Neural crest cell (in vitro differentiated cells): ENCODE measurements at regions not wholly inside any gene's neighbourhood (a gene's known extent, or its start where the extent isn't known, plus 50 kb on each side); places are given as distances from the start of the nearest gene placed in this dataset.

Source experiments
- DNase-seq: peaks from one replicate; pipeline ENCODE4 v3.0.0; 2021; ENCODE audit warnings: low read depth, mixed read lengths, low spot score
- H3K27ac Mint-ChIP-seq: one replicate; pipeline ENCODE4 v1.8.0; 2021; ENCODE audit warnings: mild to moderate bottlenecking, mixed read lengths; ENCODE audit not compliant: unreplicated experiment
- H3K27me3 Mint-ChIP-seq: 2 replicates; pipeline ENCODE4 v1.8.0; 2021; ENCODE audit warnings: low read depth, mild to moderate bottlenecking, mixed read lengths
- H3K36me3 Mint-ChIP-seq: 2 replicates; pipeline ENCODE4 v1.8.0; 2021; ENCODE audit warnings: low read depth, mild to moderate bottlenecking, mixed read lengths
- H3K4me1 Mint-ChIP-seq: 2 replicates; pipeline ENCODE4 v1.8.0; 2021; ENCODE audit warnings: mixed read lengths
- H3K4me3 Mint-ChIP-seq: one replicate; pipeline ENCODE4 v1.8.0; 2021; ENCODE audit warnings: mild to moderate bottlenecking, mixed read lengths
- H3K9me3 Mint-ChIP-seq: 2 replicates; pipeline ENCODE4 v1.8.0; 2021; ENCODE audit warnings: mixed read lengths
- CTCF ChIP-seq: fragments of 200-600 bp; sonication (generic); conservative IDR thresholded peaks from 2 replicates; pipeline ENCODE4 v1.5.0; 2021; ENCODE audit warnings: antibody characterized with exemption, mild to moderate bottlenecking

- no peaks in the 10 kb centered on the region for H3K4me1 Mint-ChIP-seq
- H3K36me3 Mint-ChIP-seq, result no peaks in the 10 kb centered on the region
- peaks cover 3% of the 10 kb centered on the region for H3K9me3 Mint-ChIP-seq
- H3K27ac Mint-ChIP-seq, result no peak overlapping the region
- H3K4me3 Mint-ChIP-seq, result no peak overlapping the region
- no peak for DNase-seq
- no peaks in the 10 kb centered on the region for H3K27me3 Mint-ChIP-seq
- no peak for TF ChIP-seq CTCF
These were observed 299.1 kb downstream of the BCHE start for GRCh38 chr3:165538166-165538565.

- no peaks in the 10 kb centered on the region for H3K36me3 Mint-ChIP-seq
- no peak overlapping the region for H3K27ac Mint-ChIP-seq
- TF ChIP-seq CTCF, result no peak
- H3K4me3 Mint-ChIP-seq, result no peak overlapping the region
- DNase-seq, result no peak
- H3K9me3 Mint-ChIP-seq, result peaks cover 15% of the 10 kb centered on the region
- H3K27me3 Mint-ChIP-seq, result no peaks in the 10 kb centered on the region
- no peaks in the 10 kb centered on the region for H3K4me1 Mint-ChIP-seq
These were observed 304.4 kb downstream of the BCHE start for GRCh38 chr3:165532851-165533250.

- no peaks in the 10 kb centered on the region for H3K4me1 Mint-ChIP-seq
- H3K36me3 Mint-ChIP-seq, result no peaks in the 10 kb centered on the region
- H3K9me3 Mint-ChIP-seq, result peaks cover 15% of the 10 kb centered on the region
- no peak overlapping the region for H3K4me3 Mint-ChIP-seq
- H3K27ac Mint-ChIP-seq, result no peak overlapping the region
- no peak for TF ChIP-seq CTCF
- no peaks in the 10 kb centered on the region for H3K27me3 Mint-ChIP-seq
- no peak for DNase-seq
These were observed 307.8 kb downstream of the BCHE start for GRCh38 chr3:165529451-165529850.

- no peak overlapping the region for H3K4me3 Mint-ChIP-seq
- no peaks in the 10 kb centered on the region for H3K27me3 Mint-ChIP-seq
- H3K27ac Mint-ChIP-seq, result no peak overlapping the region
- DNase-seq, result no peak
- no peaks in the 10 kb centered on the region for H3K4me1 Mint-ChIP-seq
- no peak for TF ChIP-seq CTCF
- no peaks in the 10 kb centered on the region for H3K36me3 Mint-ChIP-seq
- H3K9me3 Mint-ChIP-seq, result peaks cover 11% of the 10 kb centered on the region
These were observed 310.9 kb downstream of the BCHE start for GRCh38 chr3:165526367-165526766.

GRCh38 chr3:165523801-165524200 is 313.4 kb downstream of the BCHE start:
- H3K4me1 Mint-ChIP-seq, result no peaks in the 10 kb centered on the region
- no peaks in the 10 kb centered on the region for H3K9me3 Mint-ChIP-seq
- no peak for DNase-seq
- TF ChIP-seq CTCF, result no peak
- no peak overlapping the region for H3K27ac Mint-ChIP-seq
- H3K36me3 Mint-ChIP-seq, result no peaks in the 10 kb centered on the region
- no peaks in the 10 kb centered on the region for H3K27me3 Mint-ChIP-seq
- H3K4me3 Mint-ChIP-seq, result no peak overlapping the region

GRCh38 chr3:165522386-165522785 is 314.8 kb downstream of the BCHE start:
- H3K9me3 Mint-ChIP-seq, result no peaks in the 10 kb centered on the region
- no peaks in the 10 kb centered on the region for H3K27me3 Mint-ChIP-seq
- no peak overlapping the region for H3K27ac Mint-ChIP-seq
- H3K4me1 Mint-ChIP-seq, result peaks cover 4% of the 10 kb centered on the region
- H3K4me3 Mint-ChIP-seq, result no peak overlapping the region
- DNase-seq, result no peak
- no peak for TF ChIP-seq CTCF
- no peaks in the 10 kb centered on the region for H3K36me3 Mint-ChIP-seq
